ENCODE measurements at regions not wholly inside any gene's neighbourhood (a gene's known extent, or its start where the extent isn't known, plus 50 kb on each side); places are given as distances from the start of the nearest gene placed in this dataset.

DNA sequence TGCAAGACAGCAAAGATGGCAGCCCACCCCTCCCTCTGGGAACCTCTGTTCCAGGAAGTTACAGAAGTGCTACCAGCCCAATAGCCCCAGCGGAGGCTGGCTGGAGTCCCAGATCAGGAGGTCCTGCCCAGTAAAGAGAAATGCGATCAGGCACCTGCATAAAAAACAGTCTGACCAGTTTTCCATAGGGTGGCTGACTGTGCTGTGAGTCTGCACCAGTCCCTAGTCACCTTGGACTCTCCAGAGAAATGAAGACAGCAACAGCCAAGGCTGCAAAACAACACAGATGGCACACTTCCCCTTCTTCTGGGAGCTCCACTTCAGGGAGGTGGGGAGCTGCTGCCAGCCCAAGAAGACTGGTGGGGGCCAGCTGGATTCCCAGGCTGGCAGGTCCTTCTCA, 265.5 kb upstream of the PCSK5 start:
- TF ChIP-seq, protein P1, sequence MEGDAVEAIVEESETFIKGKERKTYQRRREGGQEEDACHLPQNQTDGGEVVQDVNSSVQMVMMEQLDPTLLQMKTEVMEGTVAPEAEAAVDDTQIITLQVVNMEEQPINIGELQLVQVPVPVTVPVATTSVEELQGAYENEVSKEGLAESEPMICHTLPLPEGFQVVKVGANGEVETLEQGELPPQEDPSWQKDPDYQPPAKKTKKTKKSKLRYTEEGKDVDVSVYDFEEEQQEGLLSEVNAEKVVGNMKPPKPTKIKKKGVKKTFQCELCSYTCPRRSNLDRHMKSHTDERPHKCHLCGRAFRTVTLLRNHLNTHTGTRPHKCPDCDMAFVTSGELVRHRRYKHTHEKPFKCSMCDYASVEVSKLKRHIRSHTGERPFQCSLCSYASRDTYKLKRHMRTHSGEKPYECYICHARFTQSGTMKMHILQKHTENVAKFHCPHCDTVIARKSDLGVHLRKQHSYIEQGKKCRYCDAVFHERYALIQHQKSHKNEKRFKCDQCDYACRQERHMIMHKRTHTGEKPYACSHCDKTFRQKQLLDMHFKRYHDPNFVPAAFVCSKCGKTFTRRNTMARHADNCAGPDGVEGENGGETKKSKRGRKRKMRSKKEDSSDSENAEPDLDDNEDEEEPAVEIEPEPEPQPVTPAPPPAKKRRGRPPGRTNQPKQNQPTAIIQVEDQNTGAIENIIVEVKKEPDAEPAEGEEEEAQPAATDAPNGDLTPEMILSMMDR (IDR thresholded peaks at IDR 0.05; ENCODE audit: poor library complexity) = no peak
- TF ChIP-seq EZH2 (IDR thresholded peaks at IDR 0.05; ENCODE audit: borderline replicate concordance) = no peak

Measured in hepatocyte (in vitro differentiated cells).